B cell (primary cell): ENCODE measurements at regions not wholly inside any gene's neighbourhood (a gene's known extent, or its start where the extent isn't known, plus 50 kb on each side); places are given as distances from the start of the nearest gene placed in this dataset.
A peak's percentile ranks its signal among the peaks of the same experiment; 100 is the strongest.

ENCODE experiments used
- ATAC-seq: fragments of 200-7000 bp; cut with Tn5 transposase; one replicate; pipeline ENCODE4 v1.10.0; 2021; ENCODE audit warnings: low read depth, mild to moderate bottlenecking, moderate number of reproducible peaks, moderate library complexity
- CTCF ChIA-PET: fragments of 350-600 bp; sonication (Branson Sonifier 250); formaldehyde crosslinking; loops from one replicate; lab custom pipeline; 2021; ENCODE audit warnings: antibody characterized with exemption, inconsistent platforms; lab: Charles Lee
- POLR2A ChIA-PET: fragments of 350-600 bp; sonication (Branson Sonifier 250); formaldehyde crosslinking; loops from one replicate; lab custom pipeline; 2021; ENCODE audit warnings: antibody characterized with exemption; lab: Charles Lee
- DNase-seq: peaks from one replicate; pipeline ENCODE4 v3.0.0; 2013
- H2AFZ ChIP-seq: 2 replicates; pipeline ENCODE4 v1.6.1; 2012; ENCODE audit warnings: mild to moderate bottlenecking, low read depth, low read length; ENCODE audit not compliant: insufficient read depth, poor library complexity, severe bottlenecking
- H3K27ac ChIP-seq, 2 donors: 1 replicate in 1 of 2; 2 replicates in 1 of 2; pipeline ENCODE4 v1.5.1; 2012 to 2013; ENCODE audit warnings: low read length in 2 of 2, mild to moderate bottlenecking in 2 of 2, moderate library complexity in 1 of 2
- H3K27me3 ChIP-seq, 4 experiments: fragments of 200-600 bp in 1 of 4; sonication (generic) in 1 of 4; replicated peaks in 1 of 4; 1 replicate in 2 of 4; 2 replicates in 2 of 4; pipeline versions ENCODE4 v1.6.1 to v1.7.0; 2013 to 2016; ENCODE audit warnings: low read length in 3 of 4, mild to moderate bottlenecking in 2 of 4, mixed read lengths in 1 of 4, moderate library complexity in 1 of 4; ENCODE audit not compliant: insufficient read depth in 4 of 4, control insufficient read depth in 3 of 4; ENCODE audit errors: control extremely low read depth in 1 of 4
- H3K36me3 ChIP-seq, 2 experiments: replicated peaks in 1 of 2; 1 replicate in 1 of 2; 2 replicates in 1 of 2; pipeline versions ENCODE4 v1.6.1 to v1.7.1; 2013; ENCODE audit warnings: low read length in 1 of 2; ENCODE audit not compliant: insufficient read depth in 2 of 2, control insufficient read depth in 1 of 2; ENCODE audit errors: control extremely low read depth in 1 of 2, extremely low read depth in 1 of 2
- H3K4me1 ChIP-seq, 2 donors: fragments of 200-600 bp in 1 of 2; sonication (generic) in 1 of 2; 1 replicate in 1 of 2; 2 replicates in 1 of 2; pipeline versions ENCODE4 v1.5.1 to v1.6.1; 2013 to 2017; ENCODE audit warnings: low read length in 2 of 2; ENCODE audit not compliant: control insufficient read depth in 2 of 2, insufficient read depth in 2 of 2
- H3K4me2 ChIP-seq: replicated peaks from 2 replicates; pipeline ENCODE3; 2012; ENCODE audit warnings: mild to moderate bottlenecking, low read depth, low read length; ENCODE audit not compliant: poor library complexity, severe bottlenecking
- H3K4me3 ChIP-seq, 5 experiments: fragments of 200-600 bp in 1 of 5; sonication (generic) in 1 of 5; 1 replicate in 3 of 5; 2 replicates in 2 of 5; pipeline versions ENCODE4 v1.5.1 to v1.7.0; 2011 to 2016; ENCODE audit warnings: low read length in 4 of 5, mild to moderate bottlenecking in 4 of 5, low read depth in 2 of 5, control low read depth in 1 of 5, moderate library complexity in 1 of 5; ENCODE audit not compliant: insufficient read depth in 1 of 5; ENCODE audit errors: control extremely low read depth in 1 of 5, extremely low read depth in 1 of 5
- H3K79me2 ChIP-seq: fragments of 200-600 bp; sonication (generic); one replicate; pipeline ENCODE4 v1.6.0; 2016; ENCODE audit warnings: low read length; ENCODE audit not compliant: control insufficient read depth, insufficient read depth
- H3K9ac ChIP-seq: fragments of 200-600 bp; sonication (generic); 2 replicates; pipeline ENCODE4 v1.6.1; 2017; ENCODE audit warnings: mild to moderate bottlenecking, low read length, moderate library complexity
- H3K9me3 ChIP-seq, 3 donors: one replicate each; pipeline versions ENCODE4 v1.6.1 to v1.7.1; 2013; ENCODE audit warnings: low read length in 2 of 3; ENCODE audit not compliant: control insufficient read depth in 2 of 3, insufficient read depth in 1 of 3; ENCODE audit errors: control extremely low read depth in 1 of 3
- H4K20me1 ChIP-seq: 2 replicates; pipeline ENCODE4 v1.6.0; 2012; ENCODE audit warnings: mild to moderate bottlenecking, low read length; ENCODE audit not compliant: insufficient read depth, control insufficient read depth, poor library complexity, severe bottlenecking
- H3K27ac Mint-ChIP-seq: one replicate; pipeline ENCODE4 v1.8.0; 2021; ENCODE audit warnings: mixed read lengths
- H3K27me3 Mint-ChIP-seq: one replicate; pipeline ENCODE4 v1.8.0; 2021; ENCODE audit warnings: mixed read lengths
- H3K4me1 Mint-ChIP-seq: one replicate; pipeline ENCODE4 v1.8.0; 2021; ENCODE audit warnings: mixed read lengths
- H3K4me3 Mint-ChIP-seq: one replicate; pipeline ENCODE4 v1.8.0; 2021; ENCODE audit warnings: mixed read lengths
- H3K9me3 Mint-ChIP-seq: one replicate; pipeline ENCODE4 v1.8.0; 2022; ENCODE audit warnings: mixed read lengths; ENCODE audit not compliant: insufficient read depth
- EZH2 ChIP-seq: IDR thresholded peaks from 2 replicates; pipeline ENCODE4 v1.6.1; 2012; ENCODE audit warnings: borderline replicate concordance, low read depth, mild to moderate bottlenecking, moderate library complexity, low read length; ENCODE audit not compliant: insufficient read depth, poor library complexity, severe bottlenecking
- WGBS: methylation state at CpG from one replicate; pipeline ENCODE4 v1.1.5; 2013; ENCODE audit warnings: missing lambda C conversion rate; ENCODE audit not compliant: insufficient coverage; 5-methylcytosine and 5-hydroxymethylcytosine counted together
- intact Hi-C: fragments of 100-400 bp; cut with micrococcal nuclease; formaldehyde crosslinking; loops from one replicate; pipeline ENCODE4 v1.10.0; 2022
- TF ChIP-seq, protein P1 (sequence below): fragments of 200-600 bp; IDR thresholded peaks from one replicate; pipeline ENCODE4 v1.8.0; 2022; ENCODE audit warnings: antibody characterized with exemption, mild to moderate bottlenecking

DNA sequence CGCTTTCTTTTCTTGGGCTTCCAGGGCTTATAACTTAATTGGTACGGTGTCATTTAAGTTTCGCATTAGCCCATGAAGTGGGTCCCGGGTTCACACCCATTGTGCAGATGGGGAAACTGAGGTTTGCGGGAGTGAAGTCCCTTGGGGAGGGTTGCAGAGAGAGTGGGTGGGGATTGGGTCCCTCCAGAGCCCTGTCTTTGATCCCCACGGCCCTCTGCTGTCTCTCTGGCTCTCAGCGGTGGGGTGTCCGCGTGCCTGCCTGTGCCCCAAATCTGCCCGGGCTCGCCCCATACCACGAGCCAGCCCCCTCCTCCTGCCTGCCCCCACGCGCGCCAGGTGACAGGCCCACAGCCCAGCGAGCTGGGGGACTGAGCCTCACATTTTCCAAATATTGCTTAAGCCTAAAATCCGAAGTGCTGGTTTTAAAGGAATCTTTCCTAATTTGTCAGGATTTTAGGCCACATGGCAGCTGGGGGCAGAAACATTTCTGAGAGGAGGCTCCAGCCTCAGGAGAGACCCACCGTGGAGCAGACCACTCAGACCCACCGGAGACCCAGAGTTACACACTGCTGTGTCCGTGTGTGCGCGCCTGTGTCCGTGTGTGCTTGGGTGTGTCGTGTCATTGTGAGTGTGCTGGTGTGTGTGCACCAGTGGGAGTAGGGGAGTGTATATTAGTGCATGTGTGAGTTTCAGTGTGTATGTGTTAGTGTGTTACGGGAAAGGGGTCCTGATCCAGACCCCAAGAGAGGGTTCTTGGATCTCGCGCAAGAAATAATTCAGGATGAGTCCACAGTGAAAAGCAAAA lies 159.5 kb upstream of the IER5L start:
- Histone ChIP-seq H3K27me3 (peaks cover 0 to 42% (median 16%) of the 10 kb centered on the region in 4 experiments), H4K20me1 (no peaks in the 10 kb centered on the region), H3K9me3 (peaks cover 0 to 29% (median 0%) of the 10 kb centered on the region in 3 donors), H3K4me1 (peaks cover 26 to 33% of the 10 kb centered on the region in 2 donors), H2AFZ (peak overlapping the region; percentile 66), H3K79me2 (no peaks in the 10 kb centered on the region), H3K4me3 (peak overlapping the region in 4 of 5 experiments; percentile 13 to 44 (median 19)), H3K9ac (peak overlapping the region; percentile 55), H3K4me2 (peak overlapping the region; percentile 84), H3K36me3 (no peaks in the 10 kb centered on the region), H3K27ac (no peak overlapping the region)
- peaks cover 37% of the 10 kb centered on the region for H3K27me3 Mint-ChIP-seq
- POLR2A ChIA-PET: no interaction called here
- H3K27ac Mint-ChIP-seq: no peak overlapping the region
- 81% methylated on average over 24 of the region's 27 CpGs for WGBS
- TF ChIP-seq, protein P1, sequence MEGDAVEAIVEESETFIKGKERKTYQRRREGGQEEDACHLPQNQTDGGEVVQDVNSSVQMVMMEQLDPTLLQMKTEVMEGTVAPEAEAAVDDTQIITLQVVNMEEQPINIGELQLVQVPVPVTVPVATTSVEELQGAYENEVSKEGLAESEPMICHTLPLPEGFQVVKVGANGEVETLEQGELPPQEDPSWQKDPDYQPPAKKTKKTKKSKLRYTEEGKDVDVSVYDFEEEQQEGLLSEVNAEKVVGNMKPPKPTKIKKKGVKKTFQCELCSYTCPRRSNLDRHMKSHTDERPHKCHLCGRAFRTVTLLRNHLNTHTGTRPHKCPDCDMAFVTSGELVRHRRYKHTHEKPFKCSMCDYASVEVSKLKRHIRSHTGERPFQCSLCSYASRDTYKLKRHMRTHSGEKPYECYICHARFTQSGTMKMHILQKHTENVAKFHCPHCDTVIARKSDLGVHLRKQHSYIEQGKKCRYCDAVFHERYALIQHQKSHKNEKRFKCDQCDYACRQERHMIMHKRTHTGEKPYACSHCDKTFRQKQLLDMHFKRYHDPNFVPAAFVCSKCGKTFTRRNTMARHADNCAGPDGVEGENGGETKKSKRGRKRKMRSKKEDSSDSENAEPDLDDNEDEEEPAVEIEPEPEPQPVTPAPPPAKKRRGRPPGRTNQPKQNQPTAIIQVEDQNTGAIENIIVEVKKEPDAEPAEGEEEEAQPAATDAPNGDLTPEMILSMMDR: no peak
- no peak for TF ChIP-seq EZH2
- CTCF ChIA-PET: no interaction called here
- no peaks in the 10 kb centered on the region for H3K9me3 Mint-ChIP-seq
- DNase-seq (no peak), ATAC-seq (no peak)
- H3K4me1 Mint-ChIP-seq: peaks cover 23% of the 10 kb centered on the region
- intact Hi-C loops: no loop called here
- peak overlapping the region; percentile 84 for H3K4me3 Mint-ChIP-seq
